ENCODE measurements at regions not wholly inside any gene's neighbourhood (a gene's known extent, or its start where the extent isn't known, plus 50 kb on each side); places are given as distances from the start of the nearest gene placed in this dataset.

- no peak for TF ChIP-seq CCNT2 (IDR thresholded peaks at IDR 0.05; ENCODE audit: borderline replicate concordance, extremely low read depth, insufficient read length, low read depth, low read length)
- TF ChIP-seq ETV6 (IDR thresholded peaks at IDR 0.05; ENCODE audit: borderline replicate concordance in 1 of 2, low read depth in 2 of 2, low read length in 1 of 2), result no peak
- no peak for TF ChIP-seq ETV6 (CRISPR knock-in tag; IDR thresholded peaks at IDR 0.05; ENCODE audit: borderline replicate concordance)
- TF ChIP-seq ZBTB43 (CRISPR knock-in tag; IDR thresholded peaks at IDR 0.05), result no peak
- no peak for TF ChIP-seq HDAC1 (IDR thresholded peaks at IDR 0.05)
- TF ChIP-seq ARID3B (CRISPR knock-in tag; IDR thresholded peaks at IDR 0.05; ENCODE audit: borderline replicate concordance), result no peak
- TF ChIP-seq MTA3 (IDR thresholded peaks at IDR 0.05; ENCODE audit: borderline replicate concordance), result no peak
- no peak for TF ChIP-seq DPF2 (IDR thresholded peaks at IDR 0.05)
- TF ChIP-seq ZKSCAN1 (IDR thresholded peaks at IDR 0.05; ENCODE audit: low read depth, low read length), result no peak
Observed at GRCh38 chr12:67459173-67459572, 189.4 kb upstream of the DYRK2 start (continued).

GRCh38 chr12:67459578-67459977 lies 189.0 kb upstream of the DYRK2 start:
- no peaks in the 10 kb centered on the region for H3K4me1 ChIP-seq (replicated peaks in 1 of 2; ENCODE audit: control insufficient read depth in 2 of 2, insufficient read depth in 2 of 2, low read length in 2 of 2)
- FAIRE-seq (no peak), DNase-seq (ENCODE audit: extremely low read depth in 1 of 4, low spot score in 3 of 4) (no peak), ATAC-seq (no peak)
- H3K4me3 ChIP-seq, result no peak overlapping the region
- H2AFZ ChIP-seq (ENCODE audit: low read depth, low read length), result no peak overlapping the region
- no peak overlapping the region for H3K27ac ChIP-seq (ENCODE audit: extremely low read depth, low read depth, low read length)
- no peaks in the 10 kb centered on the region for H3K36me3 ChIP-seq (ENCODE audit: control insufficient read depth, insufficient read depth, low read length)
- no TSS peak for BruUV-seq (replicated peaks)
- H3K9me3 ChIP-seq (replicated peaks; ENCODE audit: control insufficient read depth, insufficient read depth, low read depth, low read length), result no peaks in the 10 kb centered on the region
- WGBS (ENCODE audit: insufficient coverage, low coverage, missing lambda C conversion rate), result 2% methylated on average over 4 of the region's 4 CpGs
- no peaks in the 10 kb centered on the region for H3K9me1 ChIP-seq (ENCODE audit: control insufficient read depth, insufficient read depth, low read length)
- ChIA-PET CTCF (ENCODE audit: low intra/inter-chr PET ratio) (no interaction called here), POLR2A (interaction anchor here (1.1 kb wide), 1 partner anchor 8 kb away, joined by 3 read pairs; no protein-coding TSS in a partner anchor)
- 0 out of 5 replicates have a peak, but pooled peaks cover 0 to 3% of the 10 kb centered on the region in 2 experiments for H3K27me3 ChIP-seq (ENCODE audit: control insufficient read depth in 2 of 2, insufficient read depth in 2 of 2, low read length in 2 of 2)
- intact Hi-C loops (cut with micrococcal nuclease) (no loop called here), in situ Hi-C loops (cut with MboI) (no loop called here)
- no peaks in the 10 kb centered on the region for H3K79me2 ChIP-seq (ENCODE audit: control insufficient read depth, insufficient read depth, low read length)
- no peaks in the 10 kb centered on the region for H4K20me1 ChIP-seq (replicated peaks; ENCODE audit: control insufficient read depth, insufficient read depth, low read length)
- no peak overlapping the region for H3K9ac ChIP-seq (ENCODE audit: insufficient read depth in 1 of 2, low read depth in 2 of 2, low read length in 2 of 2)
- no peak overlapping the region for H3K4me2 ChIP-seq (ENCODE audit: insufficient read depth, low read length)
- no peak for TF ChIP-seq CBX3 (IDR thresholded peaks at IDR 0.05; ENCODE audit: borderline replicate concordance in 1 of 2, low read length in 2 of 2)
- no peak for TF ChIP-seq ZNF24 (IDR thresholded peaks at IDR 0.05)
- no peak for TF ChIP-seq ZNF224 (CRISPR knock-in tag; IDR thresholded peaks at IDR 0.05)
- no peak for TF ChIP-seq HSF4 (CRISPR knock-in tag; IDR thresholded peaks at IDR 0.05; ENCODE audit: borderline replicate concordance)
- TF ChIP-seq MCM7 (IDR thresholded peaks at IDR 0.05), result no peak

All from K562 (cell line).